ENCODE measurements at regions not wholly inside any gene's neighbourhood (a gene's known extent, or its start where the extent isn't known, plus 50 kb on each side); places are given as distances from the start of the nearest gene placed in this dataset.

DNA sequence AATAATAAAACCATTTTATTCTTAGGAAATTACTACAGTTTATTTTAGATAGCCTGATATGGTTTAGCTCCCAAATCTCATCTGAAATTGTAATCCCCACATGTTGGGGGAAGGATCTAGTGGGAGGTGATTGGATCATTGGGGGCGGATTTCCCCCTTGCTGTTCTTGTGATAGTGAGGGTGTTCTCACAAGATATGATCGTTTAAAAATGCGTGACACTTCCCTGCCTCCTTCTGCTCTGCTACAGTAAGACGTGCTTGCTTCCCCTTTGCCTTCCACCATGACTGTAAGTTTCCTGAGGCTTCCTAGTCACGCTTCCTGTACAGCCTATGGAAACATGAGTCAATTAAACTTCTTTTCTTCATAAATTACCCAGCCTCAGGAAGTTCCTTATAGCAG, 122.4 kb upstream of the FGF10 start:
- H3K36me3 ChIP-seq (ENCODE audit: control insufficient read depth, insufficient read depth, low read length) = no peaks in the 10 kb centered on the region
- no peaks in the 10 kb centered on the region for H3K9me3 ChIP-seq (ENCODE audit: control insufficient read depth, insufficient read depth, low read depth, low read length)
- TF ChIP-seq SIN3A (IDR thresholded peaks at IDR 0.05; ENCODE audit: borderline replicate concordance, insufficient read depth, low read depth, low read length) (no peak), POLR2AphosphoS5 (IDR thresholded peaks at IDR 0.05; ENCODE audit: low read depth, low read length) (no peak), TCF7L2 (IDR thresholded peaks at IDR 0.05; ENCODE audit: low read depth, low read length) (no peak)
- TF ChIP-seq, protein P1, sequence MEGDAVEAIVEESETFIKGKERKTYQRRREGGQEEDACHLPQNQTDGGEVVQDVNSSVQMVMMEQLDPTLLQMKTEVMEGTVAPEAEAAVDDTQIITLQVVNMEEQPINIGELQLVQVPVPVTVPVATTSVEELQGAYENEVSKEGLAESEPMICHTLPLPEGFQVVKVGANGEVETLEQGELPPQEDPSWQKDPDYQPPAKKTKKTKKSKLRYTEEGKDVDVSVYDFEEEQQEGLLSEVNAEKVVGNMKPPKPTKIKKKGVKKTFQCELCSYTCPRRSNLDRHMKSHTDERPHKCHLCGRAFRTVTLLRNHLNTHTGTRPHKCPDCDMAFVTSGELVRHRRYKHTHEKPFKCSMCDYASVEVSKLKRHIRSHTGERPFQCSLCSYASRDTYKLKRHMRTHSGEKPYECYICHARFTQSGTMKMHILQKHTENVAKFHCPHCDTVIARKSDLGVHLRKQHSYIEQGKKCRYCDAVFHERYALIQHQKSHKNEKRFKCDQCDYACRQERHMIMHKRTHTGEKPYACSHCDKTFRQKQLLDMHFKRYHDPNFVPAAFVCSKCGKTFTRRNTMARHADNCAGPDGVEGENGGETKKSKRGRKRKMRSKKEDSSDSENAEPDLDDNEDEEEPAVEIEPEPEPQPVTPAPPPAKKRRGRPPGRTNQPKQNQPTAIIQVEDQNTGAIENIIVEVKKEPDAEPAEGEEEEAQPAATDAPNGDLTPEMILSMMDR (IDR thresholded peaks at IDR 0.05) = no peak
- TF ChIP-seq, protein P2, sequence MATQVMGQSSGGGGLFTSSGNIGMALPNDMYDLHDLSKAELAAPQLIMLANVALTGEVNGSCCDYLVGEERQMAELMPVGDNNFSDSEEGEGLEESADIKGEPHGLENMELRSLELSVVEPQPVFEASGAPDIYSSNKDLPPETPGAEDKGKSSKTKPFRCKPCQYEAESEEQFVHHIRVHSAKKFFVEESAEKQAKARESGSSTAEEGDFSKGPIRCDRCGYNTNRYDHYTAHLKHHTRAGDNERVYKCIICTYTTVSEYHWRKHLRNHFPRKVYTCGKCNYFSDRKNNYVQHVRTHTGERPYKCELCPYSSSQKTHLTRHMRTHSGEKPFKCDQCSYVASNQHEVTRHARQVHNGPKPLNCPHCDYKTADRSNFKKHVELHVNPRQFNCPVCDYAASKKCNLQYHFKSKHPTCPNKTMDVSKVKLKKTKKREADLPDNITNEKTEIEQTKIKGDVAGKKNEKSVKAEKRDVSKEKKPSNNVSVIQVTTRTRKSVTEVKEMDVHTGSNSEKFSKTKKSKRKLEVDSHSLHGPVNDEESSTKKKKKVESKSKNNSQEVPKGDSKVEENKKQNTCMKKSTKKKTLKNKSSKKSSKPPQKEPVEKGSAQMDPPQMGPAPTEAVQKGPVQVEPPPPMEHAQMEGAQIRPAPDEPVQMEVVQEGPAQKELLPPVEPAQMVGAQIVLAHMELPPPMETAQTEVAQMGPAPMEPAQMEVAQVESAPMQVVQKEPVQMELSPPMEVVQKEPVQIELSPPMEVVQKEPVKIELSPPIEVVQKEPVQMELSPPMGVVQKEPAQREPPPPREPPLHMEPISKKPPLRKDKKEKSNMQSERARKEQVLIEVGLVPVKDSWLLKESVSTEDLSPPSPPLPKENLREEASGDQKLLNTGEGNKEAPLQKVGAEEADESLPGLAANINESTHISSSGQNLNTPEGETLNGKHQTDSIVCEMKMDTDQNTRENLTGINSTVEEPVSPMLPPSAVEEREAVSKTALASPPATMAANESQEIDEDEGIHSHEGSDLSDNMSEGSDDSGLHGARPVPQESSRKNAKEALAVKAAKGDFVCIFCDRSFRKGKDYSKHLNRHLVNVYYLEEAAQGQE (IDR thresholded peaks at IDR 0.05; ENCODE audit: insufficient read depth in 1 of 2, low read depth in 2 of 2, low read length in 1 of 2) = no peak
- no peak for DNase-seq (ENCODE audit: low read depth, low spot score)
- no peak overlapping the region for H3K4me3 ChIP-seq (ENCODE audit: low read depth in 2 of 2, low read length in 2 of 2)
- H3K4me1 ChIP-seq (ENCODE audit: control insufficient read depth, insufficient read depth, low read length) = no peaks in the 10 kb centered on the region
- no peak overlapping the region for H3K27ac ChIP-seq (ENCODE audit: low read length)
- H3K27me3 ChIP-seq (ENCODE audit: control insufficient read depth, insufficient read depth, low read length) = no peaks in the 10 kb centered on the region
- POLR2A ChIA-PET = no interaction called here
- intact Hi-C loops (cut with micrococcal nuclease; ENCODE audit: unreplicated experiment) = no loop called here
- CTCF ChIA-PET = no interaction called here
- in situ Hi-C loops (cut with HindIII; ENCODE audit: low pct_unique_long_range_greater_than_20kb, low sequenced_read_pairs) = no loop called here
- BruUV-seq (replicated peaks) = no TSS peak
- ATAC-seq = no peak

DNA sequence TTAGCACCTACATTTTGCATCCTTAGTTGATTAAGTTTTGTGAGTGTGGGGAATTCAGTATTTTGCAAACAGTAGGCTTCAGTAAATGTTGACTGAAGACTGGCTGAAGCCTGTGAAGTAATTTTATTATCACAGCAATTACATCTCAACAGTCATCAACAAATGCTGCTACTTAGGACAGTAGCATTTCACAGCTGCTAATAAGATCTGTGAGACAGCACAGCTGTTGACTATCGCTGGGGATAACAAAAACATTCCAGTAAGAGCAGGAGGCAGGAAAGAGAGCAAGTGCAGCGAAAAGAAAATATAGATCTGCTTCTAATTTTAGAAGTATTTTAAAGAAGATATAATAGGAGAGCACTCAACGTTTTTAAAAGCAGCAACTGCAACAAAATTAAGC, 117.3 kb upstream of the FGF10 start:
- TF ChIP-seq, protein P2 (IDR thresholded peaks at IDR 0.05; ENCODE audit: insufficient read depth in 1 of 2, low read depth in 2 of 2, low read length in 1 of 2) = no peak
- TF ChIP-seq SIN3A (IDR thresholded peaks at IDR 0.05; ENCODE audit: borderline replicate concordance, insufficient read depth, low read depth, low read length) (no peak), POLR2AphosphoS5 (IDR thresholded peaks at IDR 0.05; ENCODE audit: low read depth, low read length) (no peak), TCF7L2 (IDR thresholded peaks at IDR 0.05; ENCODE audit: low read depth, low read length) (no peak)
- TF ChIP-seq, protein P1 (IDR thresholded peaks at IDR 0.05) = no peak
- in situ Hi-C loops (cut with HindIII; ENCODE audit: low pct_unique_long_range_greater_than_20kb, low sequenced_read_pairs) = no loop called here
- Histone ChIP-seq H3K4me1 (ENCODE audit: control insufficient read depth, insufficient read depth, low read length) (no peaks in the 10 kb centered on the region), H3K36me3 (ENCODE audit: control insufficient read depth, insufficient read depth, low read length) (no peaks in the 10 kb centered on the region), H3K27me3 (ENCODE audit: control insufficient read depth, insufficient read depth, low read length) (no peaks in the 10 kb centered on the region), H3K9me3 (ENCODE audit: control insufficient read depth, insufficient read depth, low read depth, low read length) (no peaks in the 10 kb centered on the region), H3K4me3 (ENCODE audit: low read depth in 2 of 2, low read length in 2 of 2) (no peak overlapping the region), H3K27ac (ENCODE audit: low read length) (no peak overlapping the region)
- intact Hi-C loops (cut with micrococcal nuclease; ENCODE audit: unreplicated experiment) = no loop called here
- ATAC-seq = no peak
- no TSS peak for BruUV-seq (replicated peaks)
- POLR2A ChIA-PET = no interaction called here
- CTCF ChIA-PET = no interaction called here
- DNase-seq (ENCODE audit: low read depth, low spot score) = no peak
